HG02610 (cell line): ENCODE measurements at regions not wholly inside any gene's neighbourhood (a gene's known extent, or its start where the extent isn't known, plus 50 kb on each side); places are given as distances from the start of the nearest gene placed in this dataset.
"Not testable (repeated sequence)": the region's sequence is repeated elsewhere in the genome, so short reads cannot be mapped to it uniquely, and the experiment has no call there.

Source experiments
- ATAC-seq: cut with Tn5 transposase; IDR thresholded peaks from one replicate; pipeline ENCODE4 v1.9.1; 2021; ENCODE audit warnings: mild to moderate bottlenecking, moderate library complexity; ENCODE audit not compliant: unreplicated experiment

DNA sequence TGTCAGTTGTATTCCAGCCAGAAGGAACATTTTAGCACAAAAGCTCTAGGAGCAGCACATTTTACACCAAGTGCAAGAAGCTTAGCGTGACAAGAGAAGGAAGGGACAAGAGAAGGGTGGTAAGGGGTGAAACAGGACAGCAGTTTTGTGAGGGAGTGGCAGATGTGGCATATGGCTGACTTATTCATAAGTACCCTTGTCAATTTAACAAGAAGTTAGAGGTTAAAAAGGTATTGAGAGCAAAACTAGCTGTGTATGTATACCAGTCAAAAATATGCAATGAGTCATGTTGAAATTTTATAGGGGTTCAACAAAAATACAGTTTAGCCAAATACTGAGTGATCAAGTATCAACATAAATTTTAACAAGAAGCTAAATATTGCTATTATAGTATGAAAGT lies 561.5 kb upstream of the POT1 start:
- no peak for ATAC-seq

DNA sequence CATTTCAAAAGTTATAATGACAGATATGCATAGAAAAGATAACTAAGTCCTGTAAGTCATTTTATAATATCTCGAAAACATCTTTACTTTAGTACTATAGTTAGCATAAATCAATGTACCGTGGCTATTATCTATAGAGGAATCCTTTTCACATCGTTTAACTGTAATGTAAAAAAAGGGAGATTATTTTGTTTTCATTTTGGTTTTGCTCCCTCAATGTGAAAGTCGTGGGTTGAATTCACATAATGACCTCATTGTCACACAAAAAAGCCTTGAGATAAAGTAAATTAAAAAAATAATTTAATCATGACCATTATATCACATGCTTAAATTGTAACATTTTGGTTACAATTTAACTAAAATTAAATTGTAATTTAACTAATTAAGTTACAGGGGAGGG lies 560.5 kb upstream of the POT1 start:
- ATAC-seq = no peak

DNA sequence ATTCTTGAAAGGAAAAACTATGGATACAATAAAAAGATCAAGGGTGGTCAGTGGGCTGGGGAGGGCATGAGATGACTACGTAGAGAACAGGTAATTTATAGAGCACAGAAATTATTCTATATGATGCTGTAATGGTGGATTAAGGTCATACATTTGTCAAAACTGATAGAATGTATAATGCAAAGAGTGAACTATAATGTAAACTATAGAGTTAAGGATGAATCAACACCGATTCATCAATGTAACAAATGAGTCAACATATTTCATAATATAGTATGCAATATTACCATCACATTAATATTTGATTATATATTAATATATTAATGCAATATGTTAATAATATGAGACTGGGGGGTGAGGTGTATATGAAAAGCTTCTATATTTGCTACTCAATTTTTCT lies 555.6 kb upstream of the POT1 start:
- ATAC-seq = no peak

DNA sequence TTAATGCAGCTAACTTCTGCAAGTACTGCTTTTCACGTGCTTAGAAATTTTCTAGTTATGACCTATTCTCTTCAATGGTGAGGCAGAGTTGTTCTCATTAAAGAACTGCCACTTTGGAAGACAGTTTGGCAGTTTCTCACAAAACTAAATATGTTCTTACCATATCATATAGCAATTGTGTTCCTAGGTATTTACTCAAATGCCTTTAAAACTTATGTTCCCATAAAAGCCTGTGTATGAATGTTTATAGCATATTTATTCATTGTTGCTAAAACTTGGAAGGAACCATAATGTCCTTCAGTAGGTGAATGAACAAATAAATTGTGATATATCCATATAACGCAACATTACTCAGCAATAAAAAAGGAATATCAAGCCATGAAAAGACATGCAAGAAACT lies 555.1 kb upstream of the POT1 start:
- no peak for ATAC-seq

DNA sequence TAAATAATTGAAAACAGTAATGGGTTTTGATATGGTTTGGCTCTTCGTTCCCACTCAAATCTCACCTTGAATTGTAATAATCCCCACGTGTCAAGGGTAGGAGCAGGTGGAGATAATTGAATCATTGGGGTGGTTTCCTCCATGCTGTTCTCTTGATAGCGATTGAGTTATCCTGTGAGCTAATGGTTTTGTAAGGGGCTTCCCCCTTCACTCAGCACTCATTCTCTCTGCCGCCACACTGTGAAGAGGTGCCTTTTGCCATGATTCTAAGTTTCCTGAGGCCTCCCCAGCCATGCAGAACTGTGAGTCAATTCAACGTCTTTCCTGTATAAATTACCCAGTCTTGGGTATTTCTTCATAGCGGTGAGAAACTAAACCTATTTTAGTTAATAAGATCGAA lies 551.7 kb upstream of the POT1 start:
- ATAC-seq = no peak

DNA sequence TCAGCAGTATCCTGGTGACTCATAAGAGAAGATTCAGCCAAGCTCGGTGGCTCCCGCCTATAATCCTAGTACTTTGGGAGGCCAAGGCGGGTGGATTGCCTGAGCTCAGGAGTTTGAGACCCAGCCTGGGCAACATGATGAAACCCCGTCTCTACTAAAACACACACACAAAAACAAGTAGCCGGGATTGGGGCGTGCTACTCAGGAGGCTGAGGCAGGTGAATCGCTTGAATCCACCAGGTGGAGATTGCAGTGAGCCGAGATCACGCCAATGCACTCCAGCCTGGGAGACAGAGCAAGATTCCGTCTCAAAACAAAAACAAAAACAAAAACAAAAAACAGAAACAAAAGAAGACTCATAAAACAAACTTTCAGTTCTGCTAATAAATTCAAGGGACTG lies 551.1 kb upstream of the POT1 start:
- no peak for ATAC-seq

DNA sequence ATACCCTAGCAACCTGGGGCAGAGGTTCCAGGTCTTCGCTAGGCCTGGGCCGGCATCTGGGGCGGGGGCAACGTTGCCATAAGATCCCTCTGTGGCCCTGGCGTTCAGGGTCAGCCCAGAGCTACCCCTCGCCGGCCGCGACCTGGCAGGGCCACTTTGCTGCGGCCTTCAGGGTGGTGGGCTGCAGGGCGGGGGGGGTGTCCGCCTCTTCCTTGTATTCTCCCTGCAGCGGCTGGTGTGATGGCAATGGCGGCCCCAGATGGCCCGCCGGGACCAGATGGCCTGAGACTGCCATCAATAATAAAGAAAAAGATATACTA lies 539.2 kb upstream of the POT1 start:
- ATAC-seq = no peak

DNA sequence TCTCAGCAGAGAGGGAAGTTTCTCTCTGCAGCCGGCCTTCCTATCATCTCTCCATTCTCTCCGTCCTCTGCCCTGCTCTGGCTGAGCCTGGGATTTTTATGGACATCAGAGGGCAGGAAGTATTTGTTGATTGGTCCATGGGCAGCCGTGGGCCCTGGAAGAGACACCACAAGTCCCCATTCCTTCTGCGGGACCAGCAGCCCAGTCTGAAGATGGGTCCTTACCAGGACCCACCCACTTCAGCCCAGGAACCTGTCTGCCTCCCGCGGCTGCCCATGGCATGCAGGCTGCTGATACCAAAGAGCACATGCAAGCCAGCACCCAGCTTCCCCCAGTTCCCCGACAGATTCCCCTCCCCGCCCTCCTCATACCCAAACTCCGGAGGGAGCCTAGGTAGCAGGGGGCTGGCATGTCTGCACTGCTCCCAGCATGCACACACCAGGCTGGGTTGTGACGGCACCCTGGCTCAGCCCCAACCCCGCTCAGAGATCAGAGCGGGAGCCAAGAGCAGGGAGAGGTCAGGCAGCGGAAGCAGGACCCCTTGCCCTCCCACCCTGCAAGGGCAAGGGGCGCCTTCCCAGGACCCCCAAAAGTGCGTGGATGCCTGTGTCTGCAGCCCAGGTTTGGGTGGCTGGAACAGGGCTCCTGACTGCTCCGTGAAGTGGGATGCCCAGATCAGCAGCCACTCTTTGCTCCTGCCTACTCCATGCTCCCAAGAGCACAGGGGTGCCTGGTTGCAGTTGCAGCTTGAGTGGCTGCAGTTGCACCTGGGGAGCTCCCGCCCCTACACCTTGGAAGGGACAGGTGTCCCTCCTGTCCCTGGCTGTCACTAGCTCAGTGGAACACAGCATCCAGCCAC lies 538.6 kb upstream of the POT1 start:
- no peak for ATAC-seq

DNA sequence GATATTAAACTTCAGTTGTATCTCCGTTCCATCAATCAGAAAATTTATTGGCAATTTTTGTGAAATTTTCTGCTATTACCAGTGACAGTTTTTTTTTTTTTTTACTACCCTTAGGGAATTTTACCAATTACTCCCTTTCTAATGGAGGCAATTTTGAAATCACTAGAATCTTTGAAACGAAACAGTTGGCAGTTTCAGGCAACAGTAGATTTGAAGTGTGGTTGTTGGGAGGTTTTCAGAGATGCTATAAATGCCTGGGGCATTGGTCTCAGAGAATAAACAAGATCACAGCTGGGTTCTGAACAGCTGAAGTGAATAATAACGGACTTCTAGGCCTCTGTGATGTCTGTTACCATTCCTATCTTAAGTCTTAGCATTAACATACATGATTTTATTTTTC lies 535.9 kb upstream of the POT1 start:
- ATAC-seq = no peak

DNA sequence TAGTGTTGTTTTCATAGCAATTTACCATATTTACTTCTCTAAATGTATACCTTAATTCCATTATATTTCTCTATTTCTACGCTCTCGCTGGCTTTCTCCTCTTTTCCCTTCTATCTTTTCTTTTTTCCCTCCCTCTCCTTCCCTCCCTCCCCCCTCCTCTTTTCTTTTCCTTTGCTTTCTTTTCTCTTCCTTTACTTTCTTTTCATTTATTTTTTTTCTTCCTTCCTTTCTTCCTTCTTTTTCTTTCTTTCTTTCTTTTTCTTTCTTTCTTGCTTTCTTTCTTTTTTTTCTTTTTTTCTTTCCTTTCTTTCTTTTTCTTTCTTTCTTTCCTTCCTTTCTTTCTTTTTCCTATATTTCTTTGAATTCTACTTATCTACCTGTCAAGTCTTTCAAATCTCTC lies 533.0 kb upstream of the POT1 start:
- no peak for ATAC-seq

DNA sequence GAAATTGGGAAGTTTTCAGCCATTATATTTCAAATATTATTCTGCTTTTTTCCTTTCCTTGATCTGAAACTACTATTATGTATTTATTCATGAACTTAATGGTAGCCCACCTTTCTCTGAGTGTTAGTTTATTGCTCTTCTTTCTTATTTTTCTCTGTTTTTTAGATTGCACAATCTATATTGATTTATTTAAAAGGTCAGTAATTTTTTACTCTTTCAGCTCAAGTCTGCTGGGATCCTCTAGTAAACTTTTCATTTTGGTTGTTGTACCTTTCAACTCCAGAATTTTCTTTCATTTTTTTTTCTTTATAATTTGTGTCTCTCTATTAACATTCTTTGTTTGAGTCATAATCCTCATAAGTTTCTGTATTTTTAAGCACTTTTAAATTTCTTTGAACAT lies 529.4 kb upstream of the POT1 start:
- no peak for ATAC-seq

DNA sequence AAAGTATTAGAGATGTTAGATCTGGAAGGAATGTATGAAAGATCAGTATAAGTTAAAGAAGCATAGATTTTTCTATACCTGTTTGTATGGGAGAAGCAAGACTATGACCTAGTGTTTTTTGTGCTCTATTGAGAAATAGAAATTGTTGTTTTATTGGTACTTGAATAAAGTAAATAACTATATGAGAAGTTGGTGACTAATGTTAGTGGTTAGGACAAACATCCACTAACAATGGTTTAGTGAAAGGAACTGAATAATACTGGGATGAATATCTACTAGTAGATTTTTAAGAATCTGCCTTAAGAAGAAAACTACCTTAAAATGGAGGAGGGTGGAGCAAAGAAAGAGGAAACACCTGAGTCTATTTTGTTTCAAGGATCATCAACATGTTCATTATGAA lies 521.1 kb upstream of the POT1 start:
- ATAC-seq = no peak

DNA sequence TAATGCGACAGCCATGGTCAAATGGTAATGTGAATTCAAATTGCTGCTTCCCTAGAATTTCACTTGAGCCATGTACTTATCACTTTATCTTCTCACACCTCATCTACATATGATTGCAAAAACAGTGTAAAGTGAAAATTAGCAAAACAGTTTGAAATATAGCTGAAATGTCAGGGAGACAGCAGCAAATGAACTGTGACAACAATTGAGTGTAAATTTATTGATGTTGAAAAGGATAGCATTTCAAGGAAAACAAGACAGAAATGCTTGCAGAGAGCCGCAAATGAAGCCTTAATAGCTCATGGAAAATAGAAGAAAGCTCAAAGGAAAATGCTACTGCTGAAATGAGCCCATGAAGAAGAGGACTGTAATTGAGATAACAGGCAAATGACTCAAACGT lies 516.2 kb upstream of the POT1 start:
- ATAC-seq = no peak

DNA sequence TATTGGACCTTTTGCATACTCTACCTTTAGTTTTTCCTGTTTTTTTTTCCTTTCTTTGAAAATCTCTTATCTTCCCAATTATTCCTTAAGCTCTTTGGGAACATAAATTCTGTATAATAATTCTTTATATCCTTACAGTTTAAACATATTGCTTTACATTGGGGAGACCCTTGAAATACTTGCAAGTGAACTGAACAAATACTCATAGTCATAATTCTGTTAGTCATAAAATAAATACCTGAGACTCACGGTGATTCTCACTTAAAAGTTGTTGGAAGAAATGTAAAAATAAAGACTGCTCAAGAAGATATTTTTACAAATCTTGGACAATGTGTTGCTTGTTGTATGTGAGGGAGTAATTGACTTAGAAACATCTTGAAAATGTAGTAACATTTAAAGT lies 515.2 kb upstream of the POT1 start:
- ATAC-seq = no peak

DNA sequence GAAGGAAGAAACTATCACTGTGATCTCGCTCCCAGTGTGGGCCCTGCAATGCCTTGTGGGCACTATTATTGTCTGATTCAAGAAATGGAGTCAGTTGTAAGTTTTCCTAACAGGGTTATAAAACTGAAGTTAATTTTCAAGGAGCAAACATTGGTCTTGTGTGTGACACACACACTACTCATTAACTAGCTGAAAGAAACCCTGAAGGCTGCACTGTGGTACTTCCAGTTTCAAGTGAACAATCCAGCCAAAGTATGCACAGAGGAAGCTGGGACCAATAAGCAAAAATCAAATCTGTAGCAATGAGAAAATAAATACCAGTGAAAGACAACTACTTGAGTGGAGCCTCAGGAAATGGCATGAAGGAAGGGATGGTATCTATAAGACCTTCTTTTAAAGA lies 506.6 kb upstream of the POT1 start:
- no peak for ATAC-seq

DNA sequence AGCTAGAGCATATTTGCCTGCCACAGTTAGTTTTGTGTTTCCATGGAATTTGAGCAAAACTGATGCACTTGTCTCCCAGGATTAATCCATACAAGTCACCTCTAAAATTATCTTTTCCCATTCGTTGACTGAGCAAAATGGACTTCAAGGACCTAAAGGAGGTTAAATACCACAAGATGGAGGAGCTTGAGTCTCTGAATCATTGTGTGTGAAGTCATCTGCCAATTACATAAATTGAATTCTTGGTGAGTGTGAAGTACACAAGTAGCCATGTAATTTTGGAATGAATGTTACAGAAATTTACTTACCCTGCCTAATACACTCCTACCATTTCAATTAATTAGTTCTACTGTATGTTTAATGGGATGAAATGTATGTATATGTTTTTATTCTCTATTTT lies 501.7 kb upstream of the POT1 start:
- no peak for ATAC-seq

DNA sequence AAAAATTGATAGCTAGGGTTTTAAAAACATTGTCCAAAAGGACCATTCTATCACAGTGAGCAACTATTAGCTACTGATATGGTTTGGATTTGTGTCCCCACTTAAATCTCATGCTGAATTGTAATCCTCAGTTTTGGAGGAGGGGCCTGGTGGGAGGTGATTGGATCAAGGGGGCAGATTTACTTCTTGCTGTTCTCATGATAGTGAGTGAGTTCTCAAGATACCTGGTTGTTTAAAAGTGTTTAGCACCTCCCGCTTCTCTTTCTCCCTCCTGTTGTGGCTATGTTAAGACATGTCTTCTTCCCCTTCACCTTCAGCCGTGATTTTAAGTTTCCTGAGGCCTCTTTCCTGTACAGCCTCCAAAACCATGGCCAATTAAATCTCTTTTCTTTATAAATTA lies 500.4 kb upstream of the POT1 start:
- ATAC-seq = no peak

DNA sequence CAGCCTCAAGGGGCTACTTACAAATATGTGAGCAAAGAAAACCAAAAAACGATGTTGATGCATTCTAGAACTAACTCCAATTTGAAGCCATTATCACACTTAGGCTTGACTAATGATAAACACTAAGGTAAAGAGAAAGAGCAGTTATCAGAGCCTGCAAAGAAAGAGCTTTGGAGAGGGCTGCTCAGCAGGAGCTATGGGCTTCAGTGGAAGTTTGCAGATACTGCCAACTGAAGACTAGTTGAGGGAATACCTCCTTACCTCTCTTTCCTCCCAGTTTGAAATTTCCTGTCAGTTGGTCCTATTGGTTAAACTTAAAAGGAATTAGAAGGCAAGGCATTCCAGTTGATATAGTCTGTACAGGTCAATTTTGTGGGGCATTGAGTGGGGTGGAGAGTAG lies 498.1 kb upstream of the POT1 start:
- ATAC-seq = no peak

DNA sequence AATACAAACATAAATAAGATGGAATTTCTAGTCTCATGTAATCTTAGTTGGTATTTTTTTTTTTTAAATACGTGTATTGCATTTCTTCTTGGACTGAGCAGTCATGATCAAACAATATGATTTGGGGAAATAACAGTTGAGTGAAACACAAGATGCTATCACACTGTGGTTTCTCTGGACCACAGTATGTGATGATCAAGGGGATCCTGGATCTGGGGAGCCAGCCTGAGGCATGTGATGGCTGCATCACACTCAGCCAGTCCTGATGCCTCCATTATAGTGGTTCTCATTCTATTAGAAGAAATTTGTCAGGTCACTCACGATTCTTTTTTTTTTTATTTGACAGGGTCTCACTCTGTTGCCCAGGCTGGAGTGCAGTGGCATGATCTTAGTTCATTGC lies 495.9 kb upstream of the POT1 start:
- no peak for ATAC-seq

DNA sequence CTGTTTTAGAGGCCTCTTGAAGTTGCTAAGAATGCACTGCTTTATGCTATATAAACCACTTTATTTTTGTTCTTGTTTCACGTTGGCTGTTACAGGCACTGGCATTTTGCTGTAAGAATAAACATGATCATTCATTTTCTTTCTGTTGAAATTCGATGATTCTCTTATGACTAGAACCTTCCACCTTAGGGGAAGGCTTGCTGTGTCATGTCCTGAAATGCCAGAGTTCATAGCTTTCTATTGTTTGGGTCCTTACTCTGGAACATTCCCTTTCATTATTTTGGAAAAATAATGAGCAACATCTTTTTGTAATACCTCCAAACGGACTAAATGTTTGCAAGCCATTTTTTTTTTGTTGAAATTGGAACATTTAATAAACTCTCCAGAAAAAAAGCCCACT lies 495.1 kb upstream of the POT1 start:
- ATAC-seq = no peak

DNA sequence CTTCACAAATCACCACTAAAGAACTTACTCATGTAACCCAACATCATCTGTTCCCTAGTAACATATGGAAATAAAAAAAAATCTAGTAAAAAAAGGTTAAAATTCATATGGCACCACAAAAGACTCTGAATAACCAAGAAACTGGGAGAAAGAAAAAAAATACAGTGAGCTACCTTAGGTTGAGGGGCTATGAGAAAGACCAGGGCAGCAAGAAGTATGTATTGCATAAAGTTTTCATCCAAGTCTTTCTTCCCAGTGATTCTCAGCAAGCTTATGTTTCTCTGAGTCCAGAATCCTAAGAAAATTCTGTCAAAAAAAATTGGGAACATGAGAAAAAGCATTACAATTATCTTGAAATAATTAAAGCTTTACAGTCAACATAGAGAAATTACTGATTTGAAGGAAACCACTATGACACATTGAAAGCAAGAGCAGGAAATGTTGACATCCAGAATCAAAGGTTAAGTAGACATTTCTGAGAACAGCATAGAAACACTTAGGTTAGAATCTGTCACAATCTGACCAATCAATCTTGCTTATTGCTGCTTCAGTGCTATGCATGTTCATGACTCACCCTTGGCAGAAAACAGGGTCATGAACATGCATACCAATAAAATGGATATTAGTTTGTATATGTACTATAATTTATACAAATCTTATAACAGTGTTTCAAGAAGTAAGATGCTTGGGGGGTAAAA lies 494.0 kb upstream of the POT1 start:
- ATAC-seq = no peak

DNA sequence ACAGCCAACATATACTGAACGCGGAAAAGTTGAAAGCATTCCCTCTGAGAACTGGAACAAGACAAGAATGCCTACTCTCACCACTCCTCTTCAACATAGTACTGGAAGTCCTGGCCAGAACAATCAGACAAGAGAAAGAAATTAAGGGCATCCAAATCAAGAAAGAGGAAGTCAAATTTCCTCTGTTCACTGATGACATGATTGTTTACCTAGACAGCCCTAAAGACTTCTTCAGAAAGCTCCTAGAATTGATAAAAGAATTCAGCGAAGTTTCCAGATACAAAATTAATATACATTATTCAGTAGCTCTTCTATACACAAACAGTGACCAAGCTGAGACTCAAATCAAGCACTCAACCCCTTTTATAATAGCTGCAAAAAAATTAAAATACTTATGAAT lies 491.8 kb upstream of the POT1 start:
- not testable (repeated sequence) for ATAC-seq
